ENCODE measurements at regions not wholly inside any gene's neighbourhood (a gene's known extent, or its start where the extent isn't known, plus 50 kb on each side); places are given as distances from the start of the nearest gene placed in this dataset.

GRCh38 chr11:121383716-121384115, 68.4 kb upstream of the SORL1 start:
- no peak overlapping the region for H3K27ac ChIP-seq
- no peak overlapping the region for H3K4me3 ChIP-seq
- TF ChIP-seq CTCF (IDR thresholded peaks at IDR 0.05), result no peak
- no peak for DNase-seq (ENCODE audit: low spot score)

GRCh38 chr11:121385688-121386087, 66.4 kb upstream of the SORL1 start:
- no peak for TF ChIP-seq CTCF (IDR thresholded peaks at IDR 0.05)
- DNase-seq (ENCODE audit: low spot score), result no peak
- Histone ChIP-seq H3K27ac (no peak overlapping the region), H3K4me3 (no peak overlapping the region)

Measured in coronary artery (tissue), 2 donors.